ENCODE measurements at regions not wholly inside any gene's neighbourhood (a gene's known extent, or its start where the extent isn't known, plus 50 kb on each side); places are given as distances from the start of the nearest gene placed in this dataset.
"Not testable (repeated sequence)": the region's sequence is repeated elsewhere in the genome, so short reads cannot be mapped to it uniquely, and the experiment has no call there.

DNA sequence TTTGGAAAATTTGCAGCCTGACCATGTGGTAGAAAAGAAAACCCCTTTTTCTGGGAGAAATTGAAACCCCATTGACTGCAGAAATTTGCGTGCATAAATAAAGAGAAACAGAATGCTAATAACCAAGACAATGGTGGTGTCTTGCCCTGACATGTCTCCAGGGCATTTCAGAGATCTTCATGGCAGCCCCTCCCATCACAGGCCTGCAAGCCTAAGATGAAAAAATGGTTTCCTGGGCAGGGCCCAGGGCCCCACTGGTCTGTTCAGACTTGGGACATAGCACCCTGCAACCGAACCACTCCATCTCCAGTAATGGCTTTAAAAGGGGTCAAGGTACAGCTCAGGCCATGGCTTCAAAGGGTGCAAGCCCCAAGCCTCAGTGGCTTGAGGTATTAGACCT lies 71.6 kb upstream of the SGIP1 start:
- no peak for DNase-seq

DNA sequence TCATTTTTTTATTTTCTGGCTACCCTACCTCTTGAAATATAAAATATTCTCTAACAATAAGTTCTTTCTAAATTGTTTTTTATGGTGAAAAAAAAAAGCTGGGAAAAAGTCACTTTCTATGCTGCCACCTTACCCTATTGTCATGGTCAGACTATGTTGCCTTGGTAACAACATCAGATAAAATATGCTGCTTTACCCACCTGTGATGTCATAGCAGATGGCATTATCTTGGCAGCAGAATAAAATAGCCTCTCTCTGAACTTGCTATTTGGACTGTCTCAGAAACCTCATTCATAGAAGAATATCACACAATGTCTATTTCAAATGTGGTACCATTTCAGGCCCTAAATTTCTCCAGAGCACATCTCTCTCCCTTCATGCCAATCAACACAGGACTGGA lies 69.6 kb upstream of the SGIP1 start:
- DNase-seq: no peak

DNA sequence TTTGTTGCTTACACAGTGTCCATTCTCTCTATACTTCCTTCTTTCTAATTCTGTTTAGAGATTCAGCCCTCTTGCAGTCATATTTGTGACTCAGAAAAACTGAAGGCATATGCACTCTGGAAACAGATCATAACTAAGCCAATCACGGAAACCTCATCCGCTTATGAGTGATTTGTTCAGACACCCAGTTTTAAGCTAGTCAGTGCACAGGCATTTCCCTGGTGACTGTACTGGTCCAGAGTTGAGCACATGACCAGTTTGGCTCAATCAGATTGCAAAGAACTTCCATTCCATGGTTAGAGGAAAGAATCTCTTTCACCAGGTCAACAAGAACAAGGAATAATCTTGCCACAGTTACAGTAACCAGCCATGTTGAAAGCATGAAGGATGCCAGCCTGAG lies 69.2 kb upstream of the SGIP1 start:
- peak; percentile 98 for DNase-seq

DNA sequence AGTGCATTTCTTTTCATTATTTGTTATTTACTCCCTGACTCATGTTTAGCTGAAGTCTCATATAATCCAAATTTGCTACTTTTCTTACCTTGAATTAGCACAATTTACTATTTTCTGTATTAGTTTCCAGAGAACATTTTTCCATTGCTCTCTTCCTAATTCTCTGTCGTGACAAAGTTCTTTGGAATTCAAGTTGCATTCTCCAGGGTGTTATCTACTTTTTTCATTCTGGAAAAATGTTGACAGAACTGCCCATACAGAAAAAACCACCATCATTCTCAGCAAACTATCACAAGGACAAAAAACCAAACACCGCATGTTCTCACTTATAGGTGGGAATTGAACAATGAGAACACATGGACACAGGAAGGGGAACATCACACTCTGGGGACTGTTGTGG lies 67.3 kb upstream of the SGIP1 start:
- DNase-seq: peak; percentile 82

DNA sequence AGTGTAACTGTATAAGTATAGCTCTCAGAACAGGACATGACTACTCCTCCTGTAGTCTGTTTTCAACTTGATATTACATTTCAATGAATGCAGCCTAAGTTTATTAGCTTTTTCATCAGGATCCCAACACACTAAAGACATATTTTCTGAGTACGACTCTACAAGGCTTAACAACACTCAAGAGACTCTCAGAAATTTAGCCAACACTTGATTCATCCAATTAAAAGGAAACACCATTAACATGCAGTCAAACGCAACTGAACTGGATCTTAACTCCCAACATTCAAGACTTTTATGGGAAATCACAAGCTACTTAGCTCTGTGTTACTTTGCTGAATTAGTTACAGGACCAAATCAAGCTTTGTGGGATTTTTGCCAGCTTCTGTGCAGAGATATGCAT lies 65.2 kb upstream of the SGIP1 start:
- no peak for DNase-seq

DNA sequence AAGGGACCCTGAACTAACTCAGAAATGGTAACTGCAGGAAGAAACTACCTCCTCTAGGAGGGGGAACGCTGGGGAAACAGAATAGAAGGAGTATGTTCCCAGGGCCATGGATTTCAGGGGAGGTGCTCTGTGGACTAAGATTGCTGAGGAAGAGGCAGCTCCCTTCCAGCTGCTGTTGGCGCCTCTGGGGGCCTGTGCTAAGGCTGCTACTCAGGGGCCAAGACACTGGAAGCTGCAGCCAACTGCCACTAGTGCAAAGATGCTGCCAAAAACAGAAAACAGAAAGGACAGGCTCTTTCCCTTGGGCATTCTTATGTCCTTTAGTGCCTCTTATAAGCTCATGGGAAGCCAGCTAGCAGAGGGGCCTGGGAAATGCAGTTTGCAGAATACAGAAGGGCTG lies 58.0 kb upstream of the SGIP1 start:
- DNase-seq: no peak

DNA sequence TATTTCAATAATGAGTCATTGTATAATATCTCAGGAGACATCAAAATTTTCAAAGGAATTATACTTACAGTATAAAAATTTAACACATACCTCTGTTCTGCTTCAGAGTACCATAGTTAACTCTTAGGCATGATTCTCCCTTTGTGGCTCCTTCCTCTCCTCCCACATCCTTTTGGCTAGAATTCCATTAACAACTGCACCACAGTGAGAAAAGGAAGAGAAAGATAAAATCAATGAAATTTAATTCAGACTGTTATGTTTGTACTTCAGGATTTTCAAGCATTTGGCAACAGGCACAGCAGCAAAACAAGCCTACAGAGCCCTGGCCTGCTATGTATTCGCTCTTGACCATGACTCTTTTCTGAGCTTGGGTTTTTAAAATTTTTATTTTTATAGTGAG lies 57.2 kb upstream of the SGIP1 start:
- peak; percentile 79 for DNase-seq

DNA sequence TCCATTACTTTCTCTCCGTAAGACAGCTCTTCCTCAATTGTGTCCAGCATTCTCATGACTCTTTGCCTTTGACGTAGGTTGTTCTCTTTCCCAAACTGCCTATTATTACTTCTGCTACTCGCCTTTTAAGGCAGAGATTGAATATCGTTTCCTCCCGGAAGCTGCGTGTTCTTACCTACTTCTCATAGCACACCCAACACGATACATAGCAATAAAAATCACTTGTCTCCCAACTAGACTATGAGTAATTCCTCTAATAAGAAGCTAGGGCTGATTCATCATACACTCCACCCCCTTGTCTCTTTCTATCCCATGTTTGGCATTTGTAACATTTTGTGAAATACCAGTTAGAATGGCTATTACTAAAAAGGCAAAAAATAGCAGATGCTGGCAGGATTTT lies 55.8 kb upstream of the SGIP1 start:
- peak; percentile 88 for DNase-seq

DNA sequence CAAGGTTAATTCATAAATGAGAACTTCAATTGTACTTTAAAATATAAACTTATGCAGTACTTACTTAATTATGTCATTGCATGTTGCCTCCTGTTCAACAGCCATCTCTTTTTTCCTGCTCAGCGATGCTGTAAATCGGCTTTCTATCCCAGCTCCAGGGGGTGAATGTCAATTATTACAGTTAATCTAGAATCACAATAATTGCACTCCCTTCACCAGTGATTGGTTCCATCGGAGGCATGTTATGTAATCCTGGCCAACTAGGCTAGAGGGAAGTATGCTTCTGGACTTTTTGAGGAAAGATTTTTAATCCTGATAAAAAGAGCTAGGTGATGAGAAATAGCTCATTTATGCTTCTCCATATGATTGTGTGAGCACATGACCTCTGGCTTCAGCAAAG lies 53.8 kb upstream of the SGIP1 start:
- DNase-seq: no peak

DNA sequence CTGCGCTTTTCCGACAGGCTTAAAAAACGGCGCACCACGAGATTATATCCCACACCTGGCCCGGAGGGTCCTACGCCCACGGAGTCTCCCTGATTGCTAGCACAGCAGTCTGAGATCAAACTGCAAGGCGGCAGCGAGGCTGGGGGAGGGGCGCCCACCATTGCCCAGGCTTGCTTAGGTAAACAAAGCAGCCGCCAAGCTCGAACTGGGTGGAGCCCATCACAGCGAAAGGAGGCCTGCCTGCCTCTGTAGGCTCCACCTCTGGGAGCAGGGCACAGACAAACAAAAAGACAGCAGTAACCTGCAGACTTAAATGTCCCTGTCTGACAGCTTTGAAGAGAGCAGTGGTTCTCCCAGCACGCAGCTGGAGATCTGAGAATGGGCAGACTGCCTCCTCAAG lies 52.7 kb upstream of the SGIP1 start:
- DNase-seq: not testable (repeated sequence)

Data from fibroblast of skin of abdomen (primary cell).